ENCODE measurements at regions not wholly inside any gene's neighbourhood (a gene's known extent, or its start where the extent isn't known, plus 50 kb on each side); places are given as distances from the start of the nearest gene placed in this dataset.
A peak's percentile ranks its signal among the peaks of the same experiment; 100 is the strongest.

GRCh38 chr13:30019648-30020626 lies 169.5 kb upstream of the UBL3 start:
- H4K8ac ChIP-seq (ENCODE audit: low read depth, low read length): peak overlapping the region; percentile 9
- peaks cover 13% of the 10 kb centered on the region for H3K79me1 ChIP-seq (ENCODE audit: low read length)
- H3K79me2 ChIP-seq (ENCODE audit: control insufficient read depth, insufficient read depth, low read length, poor library complexity): peaks cover 5% of the 10 kb centered on the region
- H3K23ac ChIP-seq (ENCODE audit: low read length): no peak overlapping the region
- H2AK5ac ChIP-seq (ENCODE audit: low read length): peak overlapping the region; percentile 52
- DNase-seq: peak; percentile 17 to 75
- WGBS (ENCODE audit: extremely low coverage, insufficient coverage, insufficient read length): no CpG with 5 or more reads among the region's 15 CpGs
- no peak overlapping the region for H3K9ac ChIP-seq (ENCODE audit: low read length)
- H3K9me3 ChIP-seq (ENCODE audit: insufficient read depth, low read depth, low read length): no peaks in the 10 kb centered on the region
- H3K4me3 ChIP-seq (ENCODE audit: low read depth, low read length): no peak overlapping the region
- H2BK12ac ChIP-seq (ENCODE audit: low read length): peak overlapping the region; percentile 15
- peaks cover 25 to 27% of the 10 kb centered on the region in 2 experiments for H3K4me1 ChIP-seq (ENCODE audit: control insufficient read depth in 1 of 2, insufficient read depth in 2 of 2, low read length in 2 of 2)
- H3K4ac ChIP-seq (ENCODE audit: low read depth, low read length): no peak overlapping the region
- no peak overlapping the region for H2BK5ac ChIP-seq (ENCODE audit: low read depth, low read length, poor library complexity)
- H3K14ac ChIP-seq (ENCODE audit: low read length): peak overlapping the region; percentile 24
- H2AFZ ChIP-seq (ENCODE audit: insufficient read depth, low read length, poor library complexity): no peak overlapping the region
- no peak overlapping the region for H2BK120ac ChIP-seq (ENCODE audit: insufficient read depth, low read length, poor library complexity)
- H3K36me3 ChIP-seq (ENCODE audit: control insufficient read depth in 1 of 2, insufficient read depth in 2 of 2, low read length in 2 of 2): no peaks in the 10 kb centered on the region
- peak overlapping the region; percentile 37 for H3K18ac ChIP-seq (ENCODE audit: low read length)
- peak overlapping the region; percentile 20 for H3K27ac ChIP-seq (ENCODE audit: low read depth, low read length)
- no peak overlapping the region for H3K4me2 ChIP-seq (ENCODE audit: low read length)
- H4K91ac ChIP-seq (ENCODE audit: low read depth, low read length): peak overlapping the region; percentile 41
- H4K12ac ChIP-seq (ENCODE audit: low read depth, low read length): no peak overlapping the region
- no peaks in the 10 kb centered on the region for H3K27me3 ChIP-seq (ENCODE audit: insufficient read depth, low read length)

GRCh38 chr13:30017880-30018279 lies 167.5 kb upstream of the UBL3 start:
- Histone ChIP-seq H3K4me1 (ENCODE audit: control insufficient read depth in 1 of 2, insufficient read depth in 2 of 2, low read length in 2 of 2) (peaks cover 18 to 19% of the 10 kb centered on the region in 2 experiments), H2AK5ac (ENCODE audit: low read length) (no peak overlapping the region), H3K4me2 (ENCODE audit: low read length) (no peak overlapping the region), H3K9me3 (ENCODE audit: insufficient read depth, low read depth, low read length) (peaks cover under 1% of the 10 kb centered on the region), H3K9ac (ENCODE audit: low read length) (no peak overlapping the region), H3K79me2 (ENCODE audit: control insufficient read depth, insufficient read depth, low read length, poor library complexity) (peaks cover 5% of the 10 kb centered on the region), H3K27me3 (ENCODE audit: insufficient read depth, low read length) (no peaks in the 10 kb centered on the region), H3K36me3 (ENCODE audit: control insufficient read depth in 1 of 2, insufficient read depth in 2 of 2, low read length in 2 of 2) (no peaks in the 10 kb centered on the region), H2BK12ac (ENCODE audit: low read length) (no peak overlapping the region), H3K23ac (ENCODE audit: low read length) (no peak overlapping the region), H2BK5ac (ENCODE audit: low read depth, low read length, poor library complexity) (no peak overlapping the region), H2BK120ac (ENCODE audit: insufficient read depth, low read length, poor library complexity) (no peak overlapping the region), H3K79me1 (ENCODE audit: low read length) (peaks cover 13% of the 10 kb centered on the region), H4K12ac (ENCODE audit: low read depth, low read length) (no peak overlapping the region), H3K18ac (ENCODE audit: low read length) (no peak overlapping the region), H3K4ac (ENCODE audit: low read depth, low read length) (no peak overlapping the region), H3K27ac (ENCODE audit: low read depth, low read length) (no peak overlapping the region), H3K4me3 (ENCODE audit: low read depth, low read length) (no peak overlapping the region), H3K14ac (ENCODE audit: low read length) (no peak overlapping the region), H4K91ac (ENCODE audit: low read depth, low read length) (no peak overlapping the region), H4K8ac (ENCODE audit: low read depth, low read length) (no peak overlapping the region), H2AFZ (ENCODE audit: insufficient read depth, low read length, poor library complexity) (no peak overlapping the region)
- no peak for DNase-seq
- no CpG with 5 or more reads among the region's 4 CpGs for WGBS (ENCODE audit: extremely low coverage, insufficient coverage, insufficient read length)

GRCh38 chr13:30016398-30016797 lies 166.0 kb upstream of the UBL3 start:
- H3K18ac ChIP-seq (ENCODE audit: low read length): no peak overlapping the region
- H3K27ac ChIP-seq (ENCODE audit: low read depth, low read length): no peak overlapping the region
- no peak overlapping the region for H3K23ac ChIP-seq (ENCODE audit: low read length)
- peaks cover 8% of the 10 kb centered on the region for H3K79me1 ChIP-seq (ENCODE audit: low read length)
- no peak overlapping the region for H2BK120ac ChIP-seq (ENCODE audit: insufficient read depth, low read length, poor library complexity)
- no peak overlapping the region for H2BK12ac ChIP-seq (ENCODE audit: low read length)
- H3K4ac ChIP-seq (ENCODE audit: low read depth, low read length): no peak overlapping the region
- no peak for DNase-seq
- WGBS (ENCODE audit: extremely low coverage, insufficient coverage, insufficient read length): no CpG with 5 or more reads among the region's 5 CpGs
- no peak overlapping the region for H4K91ac ChIP-seq (ENCODE audit: low read depth, low read length)
- no peak overlapping the region for H4K8ac ChIP-seq (ENCODE audit: low read depth, low read length)
- no peak overlapping the region for H3K9ac ChIP-seq (ENCODE audit: low read length)
- no peak overlapping the region for H3K4me2 ChIP-seq (ENCODE audit: low read length)
- no peaks in the 10 kb centered on the region for H3K79me2 ChIP-seq (ENCODE audit: control insufficient read depth, insufficient read depth, low read length, poor library complexity)
- no peak overlapping the region for H3K14ac ChIP-seq (ENCODE audit: low read length)
- no peak overlapping the region for H3K4me3 ChIP-seq (ENCODE audit: low read depth, low read length)
- H3K36me3 ChIP-seq (ENCODE audit: control insufficient read depth in 1 of 2, insufficient read depth in 2 of 2, low read length in 2 of 2): no peaks in the 10 kb centered on the region
- no peak overlapping the region for H2AFZ ChIP-seq (ENCODE audit: insufficient read depth, low read length, poor library complexity)
- H2AK5ac ChIP-seq (ENCODE audit: low read length): no peak overlapping the region
- H3K4me1 ChIP-seq (ENCODE audit: control insufficient read depth in 1 of 2, insufficient read depth in 2 of 2, low read length in 2 of 2): peaks cover 13 to 14% of the 10 kb centered on the region in 2 experiments
- H4K12ac ChIP-seq (ENCODE audit: low read depth, low read length): no peak overlapping the region
- H3K9me3 ChIP-seq (ENCODE audit: insufficient read depth, low read depth, low read length): peaks cover 3% of the 10 kb centered on the region
- H3K27me3 ChIP-seq (ENCODE audit: insufficient read depth, low read length): no peaks in the 10 kb centered on the region
- H2BK5ac ChIP-seq (ENCODE audit: low read depth, low read length, poor library complexity): no peak overlapping the region

- H3K4me3 ChIP-seq (ENCODE audit: low read depth, low read length): no peak overlapping the region
- no peak overlapping the region for H2AFZ ChIP-seq (ENCODE audit: insufficient read depth, low read length, poor library complexity)
- no peak overlapping the region for H4K12ac ChIP-seq (ENCODE audit: low read depth, low read length)
- no peak overlapping the region for H3K14ac ChIP-seq (ENCODE audit: low read length)
- no peak overlapping the region for H4K8ac ChIP-seq (ENCODE audit: low read depth, low read length)
- no peaks in the 10 kb centered on the region for H3K79me1 ChIP-seq (ENCODE audit: low read length)
- no peak overlapping the region for H4K91ac ChIP-seq (ENCODE audit: low read depth, low read length)
- WGBS (ENCODE audit: extremely low coverage, insufficient coverage, insufficient read length): no CpG with 5 or more reads among the region's 1 CpG
- H2BK12ac ChIP-seq (ENCODE audit: low read length): no peak overlapping the region
- no peak for DNase-seq
- no peak overlapping the region for H2BK5ac ChIP-seq (ENCODE audit: low read depth, low read length, poor library complexity)
- H2BK120ac ChIP-seq (ENCODE audit: insufficient read depth, low read length, poor library complexity): no peak overlapping the region
- H3K9ac ChIP-seq (ENCODE audit: low read length): no peak overlapping the region
- no peaks in the 10 kb centered on the region for H3K79me2 ChIP-seq (ENCODE audit: control insufficient read depth, insufficient read depth, low read length, poor library complexity)
- no peaks in the 10 kb centered on the region for H3K27me3 ChIP-seq (ENCODE audit: insufficient read depth, low read length)
- H3K4ac ChIP-seq (ENCODE audit: low read depth, low read length): no peak overlapping the region
- H3K4me1 ChIP-seq (ENCODE audit: control insufficient read depth in 1 of 2, insufficient read depth in 2 of 2, low read length in 2 of 2): no peaks in the 10 kb centered on the region
- no peak overlapping the region for H3K18ac ChIP-seq (ENCODE audit: low read length)
- H3K36me3 ChIP-seq (ENCODE audit: control insufficient read depth in 1 of 2, insufficient read depth in 2 of 2, low read length in 2 of 2): no peaks in the 10 kb centered on the region
- H3K4me2 ChIP-seq (ENCODE audit: low read length): no peak overlapping the region
- no peak overlapping the region for H3K27ac ChIP-seq (ENCODE audit: low read depth, low read length)
- peaks cover 5% of the 10 kb centered on the region for H3K9me3 ChIP-seq (ENCODE audit: insufficient read depth, low read depth, low read length)
- no peak overlapping the region for H3K23ac ChIP-seq (ENCODE audit: low read length)
- no peak overlapping the region for H2AK5ac ChIP-seq (ENCODE audit: low read length)
Measured at GRCh38 chr13:30009411-30009810, 159.0 kb upstream of the UBL3 start.
